H1 (cell line): ENCODE measurements at regions not wholly inside any gene's neighbourhood (a gene's known extent, or its start where the extent isn't known, plus 50 kb on each side); places are given as distances from the start of the nearest gene placed in this dataset.

Experiments used
- CTCF ChIA-PET: fragments of 300-600 bp; sonication (Branson Sonifier 250); formaldehyde crosslinking; loops from one replicate; lab custom pipeline; 2021; ENCODE audit not compliant: partially characterized antibody; lab: Charles Lee
- POLR2A ChIA-PET: fragments of 300-600 bp; sonication (Branson Sonifier 250); formaldehyde crosslinking; loops from one replicate; lab custom pipeline; 2021; ENCODE audit warnings: inconsistent platforms; ENCODE audit not compliant: partially characterized antibody; lab: Charles Lee
- DNase-seq, 2 experiments: peaks; one replicate each; pipeline versions ENCODE4 v3.0.0 to v3.0.0-alpha.2; 2010 to 2022; ENCODE audit warnings: low spot score in 2 of 2, low read depth in 1 of 2, mixed read lengths in 1 of 2
- FAIRE-seq: peaks from 2 replicates; lab custom pipeline; 2011; peaks lifted over from hg19 to GRCh38; lab: Jason Lieb, UNC
- H2AFZ ChIP-seq: 2 replicates; pipeline ENCODE4 v1.8.1; 2012; ENCODE audit warnings: low read length, inconsistent platforms
- H2AK5ac ChIP-seq: 2 replicates; pipeline ENCODE4 v1.6.1; 2013; ENCODE audit warnings: low read depth, low read length
- H2BK120ac ChIP-seq: replicated peaks from 2 replicates; pipeline ENCODE3; 2013; ENCODE audit warnings: low read depth, low read length, inconsistent platforms
- H2BK12ac ChIP-seq: 2 replicates; pipeline ENCODE4 v1.6.1; 2013; ENCODE audit warnings: low read depth, low read length
- H2BK15ac ChIP-seq: 2 replicates; pipeline ENCODE4 v1.6.1; 2013; ENCODE audit warnings: low read length
- H2BK20ac ChIP-seq: 2 replicates; pipeline ENCODE4 v1.6.1; 2013; ENCODE audit warnings: low read length
- H2BK5ac ChIP-seq: 2 replicates; pipeline ENCODE4 v1.6.1; 2013; ENCODE audit warnings: low read depth, low read length
- H3K14ac ChIP-seq: 2 replicates; pipeline ENCODE4 v1.6.1; 2013; ENCODE audit warnings: inconsistent platforms; ENCODE audit not compliant: insufficient read length
- H3K18ac ChIP-seq: 2 replicates; pipeline ENCODE4 v1.6.1; 2013; ENCODE audit warnings: low read length; ENCODE audit errors: extremely low read depth
- H3K23ac ChIP-seq: 2 replicates; pipeline ENCODE4 v1.6.1; 2013; ENCODE audit warnings: inconsistent platforms; ENCODE audit not compliant: insufficient read length
- H3K23me2 ChIP-seq: 2 replicates; pipeline ENCODE4 v1.6.1; 2013; ENCODE audit warnings: low read depth, low read length
- H3K27ac ChIP-seq: 2 replicates; pipeline ENCODE4 v1.6.1; 2011; ENCODE audit warnings: low read depth, low read length, inconsistent platforms
- H3K27me3 ChIP-seq, 4 experiments: replicated peaks in 1 of 4; 1 replicate in 1 of 4; 2 replicates in 3 of 4; pipeline versions ENCODE4 v1.6.1 to v1.8.1; 2011 to 2013; ENCODE audit warnings: low read length in 3 of 4, mild to moderate bottlenecking in 3 of 4, inconsistent platforms in 2 of 4, mixed read lengths in 2 of 4, moderate library complexity in 1 of 4; ENCODE audit not compliant: control insufficient read depth in 3 of 4, insufficient read depth in 3 of 4; ENCODE audit errors: extremely low read depth in 1 of 4
- H3K36me3 ChIP-seq, 4 experiments: 2 replicates each; pipeline versions ENCODE4 v1.6.1 to v1.8.1; 2011 to 2013; ENCODE audit warnings: mild to moderate bottlenecking in 4 of 4, low read length in 3 of 4, moderate library complexity in 2 of 4, control low read depth in 1 of 4, inconsistent platforms in 1 of 4; ENCODE audit not compliant: insufficient read depth in 4 of 4, control insufficient read depth in 2 of 4
- H3K4ac ChIP-seq: replicated peaks from 2 replicates; pipeline ENCODE3; 2013; ENCODE audit warnings: low read length, low read depth, mixed read lengths, inconsistent platforms; ENCODE audit not compliant: insufficient read length
- H3K4me1 ChIP-seq, 4 experiments: replicated peaks in 1 of 4; 1 replicate in 1 of 4; 2 replicates in 3 of 4; pipeline versions ENCODE4 v1.6.1 to v1.8.1; 2011 to 2013; ENCODE audit warnings: low read length in 3 of 4, inconsistent platforms in 2 of 4, mixed read lengths in 1 of 4; ENCODE audit not compliant: insufficient read depth in 4 of 4, control insufficient read depth in 3 of 4
- H3K4me2 ChIP-seq, 2 experiments: 2 replicates each; pipeline versions ENCODE4 v1.6.1 to v1.8.1; 2011 to 2013; ENCODE audit warnings: low read depth in 2 of 2, low read length in 2 of 2, control low read depth in 1 of 2, inconsistent platforms in 1 of 2, mild to moderate bottlenecking in 1 of 2; ENCODE audit not compliant: insufficient read depth in 1 of 2
- H3K4me3 ChIP-seq, 4 experiments: fragments of 200-600, 300-600 bp in 1 of 4; sonication (generic), shearing (Covaris generic), sonication (Bioruptor Twin) in 1 of 4; 2 replicates each; pipeline versions ENCODE4 v1.5.1 to v1.8.1; 2011 to 2016; ENCODE audit warnings: low read length in 4 of 4, low read depth in 3 of 4, control low read depth in 2 of 4, inconsistent platforms in 2 of 4, mild to moderate bottlenecking in 2 of 4, mixed read lengths in 1 of 4, moderate library complexity in 1 of 4; ENCODE audit not compliant: insufficient read depth in 2 of 4; ENCODE audit errors: extremely low read depth in 1 of 4
- H3K56ac ChIP-seq: replicated peaks from 2 replicates; pipeline ENCODE3; 2013; ENCODE audit warnings: low read depth, mild to moderate bottlenecking, mixed read lengths, low read length, inconsistent platforms; ENCODE audit not compliant: insufficient read length
- H3K79me1 ChIP-seq: 2 replicates; pipeline ENCODE4 v1.6.1; 2013; ENCODE audit warnings: low read depth, low read length, control low read depth
- H3K79me2 ChIP-seq, 2 experiments: 2 replicates each; pipeline versions ENCODE4 v1.6.1 to v1.8.1; 2012 to 2013; ENCODE audit warnings: low read length in 2 of 2, mild to moderate bottlenecking in 2 of 2, inconsistent platforms in 1 of 2; ENCODE audit not compliant: insufficient read depth in 2 of 2, control insufficient read depth in 1 of 2
- H3K9ac ChIP-seq, 4 experiments: replicated peaks in 1 of 4; 1 replicate in 1 of 4; 2 replicates in 3 of 4; pipeline versions ENCODE4 v1.6.1 to v1.8.1; 2011 to 2013; ENCODE audit warnings: low read depth in 3 of 4, low read length in 3 of 4, control low read depth in 2 of 4, mild to moderate bottlenecking in 2 of 4, moderate library complexity in 2 of 4, inconsistent platforms in 1 of 4; ENCODE audit errors: extremely low read depth in 1 of 4
- H3K9me3 ChIP-seq, 2 experiments: 2 replicates each; pipeline versions ENCODE4 v1.6.1 to v1.8.1; 2012 to 2013; ENCODE audit warnings: mild to moderate bottlenecking in 2 of 2, moderate library complexity in 2 of 2, control low read depth in 1 of 2, inconsistent platforms in 1 of 2, low read depth in 1 of 2, low read length in 1 of 2, mixed read lengths in 1 of 2; ENCODE audit not compliant: insufficient read depth in 2 of 2
- H4K20me1 ChIP-seq, 2 experiments: replicated peaks in 1 of 2; 2 replicates each; pipeline versions ENCODE3 to v1.8.1; 2011 to 2013; ENCODE audit warnings: inconsistent platforms in 2 of 2, low read length in 2 of 2, mild to moderate bottlenecking in 1 of 2; ENCODE audit not compliant: insufficient read depth in 2 of 2, control insufficient read depth in 1 of 2
- H4K5ac ChIP-seq: 2 replicates; pipeline ENCODE4 v1.6.1; 2013; ENCODE audit warnings: low read length, low read depth, mixed read lengths, inconsistent platforms; ENCODE audit not compliant: insufficient read length
- H4K8ac ChIP-seq: 2 replicates; pipeline ENCODE4 v1.8.0; 2013; ENCODE audit warnings: mild to moderate bottlenecking, moderate library complexity, low read length, inconsistent platforms; ENCODE audit not compliant: insufficient read depth; ENCODE audit errors: extremely low read depth
- H4K91ac ChIP-seq: replicated peaks from 2 replicates; pipeline ENCODE3; 2013; ENCODE audit warnings: low read length, mixed read lengths, inconsistent platforms; ENCODE audit not compliant: insufficient read length
- CBX8 ChIP-seq: fragments of 300-800, 300-1000 bp; sonication (generic); IDR thresholded peaks from 2 replicates; pipeline ENCODE4 v1.7.1; 2016; ENCODE audit warnings: low read depth, low read length, borderline replicate concordance
- CTCF ChIP-seq, 3 experiments: IDR thresholded peaks; 1 replicate in 2 of 3; 2 replicates in 1 of 3; pipeline versions ENCODE4 v1.5.1 to v1.6.1; 2011; ENCODE audit warnings: low read length in 3 of 3, mild to moderate bottlenecking in 3 of 3, inconsistent platforms in 2 of 3, low read depth in 1 of 3, moderate library complexity in 1 of 3; ENCODE audit not compliant: insufficient read depth in 1 of 3; ENCODE audit errors: control extremely low read depth in 1 of 3
- E2F6 ChIP-seq: IDR thresholded peaks from 2 replicates; pipeline ENCODE4 v1.6.1; 2012; ENCODE audit warnings: inconsistent platforms
- JUN ChIP-seq: IDR thresholded peaks from 2 replicates; pipeline ENCODE4 v1.6.1; 2011; ENCODE audit warnings: low read depth, mild to moderate bottlenecking, improper control_type of control experiment, low read length
- POLR2A ChIP-seq, 2 experiments: IDR thresholded peaks; 1 replicate in 1 of 2; 2 replicates in 1 of 2; pipeline ENCODE4 v1.6.1; 2011; ENCODE audit warnings: low read depth in 2 of 2, low read length in 2 of 2, mild to moderate bottlenecking in 2 of 2; ENCODE audit errors: control extremely low read depth in 1 of 2
- RFX5 ChIP-seq: IDR thresholded peaks from 2 replicates; pipeline ENCODE4 v1.6.1; 2011; ENCODE audit warnings: low read depth, low read length, improper control_type of control experiment, borderline replicate concordance
- RNF2 ChIP-seq: fragments of 200-900, 300-1000 bp; sonication (generic); IDR thresholded peaks from 2 replicates; pipeline ENCODE4 v1.7.1; 2016; ENCODE audit warnings: borderline replicate concordance, low read depth, mild to moderate bottlenecking, antibody characterized with exemption, low read length; ENCODE audit not compliant: poor library complexity, severe bottlenecking; ENCODE audit errors: missing control alignments
- SIX5 ChIP-seq: IDR thresholded peaks from 2 replicates; pipeline ENCODE4 v1.6.1; 2011; ENCODE audit warnings: mild to moderate bottlenecking, low read depth, low read length
- SP1 ChIP-seq: IDR thresholded peaks from 2 replicates; pipeline ENCODE4 v1.6.1; 2011; ENCODE audit warnings: low read depth, low read length
- SP2 ChIP-seq: IDR thresholded peaks from 2 replicates; pipeline ENCODE4 v1.6.1; 2012; ENCODE audit warnings: mild to moderate bottlenecking, low read length, inconsistent platforms
- WGBS, 2 experiments: shearing (Covaris generic) in 1 of 2; methylation state at CpG; one replicate each; pipeline versions ENCODE4 v1.1.6 to v1.1.7; 2013 to 2015; ENCODE audit warnings: low lambda C conversion rate in 2 of 2, mixed read lengths in 2 of 2, inconsistent platforms in 1 of 2, low coverage in 1 of 2, missing lambda C conversion rate in 1 of 2; ENCODE audit not compliant: insufficient replicate concordance in 2 of 2, insufficient coverage in 1 of 2, insufficient read length in 1 of 2; ENCODE audit errors: extremely low coverage in 1 of 2, missing lambda C conversion rate in 1 of 2; 5-methylcytosine and 5-hydroxymethylcytosine counted together

- Histone ChIP-seq H3K4me1 (no peaks in the 10 kb centered on the region), H3K4me2 (no peak overlapping the region), H3K23ac (no peak overlapping the region), H2BK12ac (no peak overlapping the region), H3K79me1 (no peaks in the 10 kb centered on the region), H3K27ac (no peak overlapping the region), H2BK5ac (no peak overlapping the region), H3K14ac (no peak overlapping the region), H3K27me3 (no peaks in the 10 kb centered on the region), H3K9ac (no peak overlapping the region), H3K56ac (no peak overlapping the region), H4K5ac (no peak overlapping the region), H3K4me3 (no peak overlapping the region), H3K23me2 (no peaks in the 10 kb centered on the region), H2BK20ac (no peak overlapping the region), H3K4ac (no peak overlapping the region), H2AK5ac (no peak overlapping the region), H2BK120ac (no peak overlapping the region), H3K9me3 (no peaks in the 10 kb centered on the region), H4K20me1 (no peaks in the 10 kb centered on the region), H3K18ac (no peak overlapping the region), H2AFZ (no peak overlapping the region), H3K36me3 (no peaks in the 10 kb centered on the region), H3K79me2 (no peaks in the 10 kb centered on the region), H4K91ac (no peak overlapping the region), H2BK15ac (no peak overlapping the region), H4K8ac (no peak overlapping the region)
- POLR2A ChIA-PET = interaction anchor here (0.6 kb wide), 1 partner anchor 842 kb away, joined by 3 read pairs; no protein-coding TSS in a partner anchor
- CTCF ChIA-PET = no interaction called here
- 91% methylated on average over 6 of the region's 6 CpGs; no CpG with 5 or more reads in 1 of the 2 experiments for WGBS, 2 experiments
- FAIRE-seq (no peak), DNase-seq (no peak)
- TF ChIP-seq POLR2A (IDR thresholded peaks at IDR 0.05; ENCODE audit: control extremely low read depth in 1 of 2, low read depth in 2 of 2, low read length in 2 of 2) = no peak
- no peak for TF ChIP-seq SP2
- TF ChIP-seq SIX5 = no peak
- no peak for TF ChIP-seq E2F6
- no peak for TF ChIP-seq JUN
- no peak for TF ChIP-seq CBX8
- TF ChIP-seq RNF2 = no peak
- no peak for TF ChIP-seq SP1
- TF ChIP-seq RFX5 = no peak
- no peak for TF ChIP-seq CTCF (IDR thresholded peaks at IDR 0.05; ENCODE audit: control extremely low read depth in 1 of 3, insufficient read depth in 1 of 3, low read depth in 1 of 3, low read length in 3 of 3)
Observed at GRCh38 chr2:62441824-62442223, 64.2 kb downstream of the TMEM17 start.
